ENCODE measurements at regions not wholly inside any gene's neighbourhood (a gene's known extent, or its start where the extent isn't known, plus 50 kb on each side); places are given as distances from the start of the nearest gene placed in this dataset.

- TF ChIP-seq POLR2A (IDR thresholded peaks at IDR 0.05) (no peak), CTCF (IDR thresholded peaks at IDR 0.05) (no peak)
These were observed 151.3 kb upstream of the IRX3 start for GRCh38 chr16:54437921-54438320.

DNA sequence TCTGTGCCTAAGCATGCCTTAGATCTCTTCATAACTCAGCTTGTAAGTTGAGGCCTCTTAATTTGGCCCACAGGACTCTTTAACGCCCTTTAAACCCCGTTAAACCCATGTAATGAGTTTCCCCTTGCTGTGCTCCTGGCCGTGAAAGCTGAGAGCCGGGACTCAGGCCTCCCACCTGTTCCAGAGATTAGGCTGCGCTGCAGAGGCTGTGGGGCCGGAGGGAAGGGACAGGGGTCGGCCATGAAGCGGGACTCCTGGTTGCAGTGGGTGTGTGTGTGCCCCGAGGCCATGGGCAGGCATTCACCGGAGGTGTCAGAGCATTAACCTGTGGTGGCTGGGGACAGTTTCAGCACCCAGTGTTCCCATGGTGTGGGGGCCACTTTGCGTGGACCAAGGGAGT, 150.8 kb upstream of the IRX3 start:
- Histone ChIP-seq H3K4me3 (peak overlapping the region in 1 of 2 donors; percentile 10), H3K27me3 (no peaks in the 10 kb centered on the region), H3K4me1 (no peaks in the 10 kb centered on the region), H3K36me3 (ENCODE audit: low read depth, missing control alignments) (no peaks in the 10 kb centered on the region), H3K9me3 (no peaks in the 10 kb centered on the region), H3K27ac (no peak overlapping the region)
- no peak for TF ChIP-seq CTCF (IDR thresholded peaks at IDR 0.05)
- TF ChIP-seq POLR2A (IDR thresholded peaks at IDR 0.05), result no peak
- intact Hi-C loops (cut with DNase I; ENCODE audit: low total_unique reads), result no loop called here
- 32 to 43% methylated on average over 8 to 11 of the region's 11 CpGs for WGBS, 2 donors
- DNase-seq, result no peak

More at GRCh38 chr16:54437921-54438320, 151.3 kb upstream of the IRX3 start:
- H3K27ac ChIP-seq, result no peak overlapping the region
- H3K36me3 ChIP-seq (ENCODE audit: low read depth, missing control alignments), result no peaks in the 10 kb centered on the region
- peak; percentile 67 for DNase-seq
- H3K27me3 ChIP-seq, result no peaks in the 10 kb centered on the region
- H3K4me3 ChIP-seq, result peak overlapping the region in 1 of 2 donors; percentile 10
- H3K9me3 ChIP-seq, result no peaks in the 10 kb centered on the region
- WGBS, 2 donors, result 62 to 67% methylated on average over 4 of the region's 4 CpGs
- intact Hi-C loops (cut with DNase I; ENCODE audit: low total_unique reads), result no loop called here
- H3K4me1 ChIP-seq, result no peaks in the 10 kb centered on the region

DNA sequence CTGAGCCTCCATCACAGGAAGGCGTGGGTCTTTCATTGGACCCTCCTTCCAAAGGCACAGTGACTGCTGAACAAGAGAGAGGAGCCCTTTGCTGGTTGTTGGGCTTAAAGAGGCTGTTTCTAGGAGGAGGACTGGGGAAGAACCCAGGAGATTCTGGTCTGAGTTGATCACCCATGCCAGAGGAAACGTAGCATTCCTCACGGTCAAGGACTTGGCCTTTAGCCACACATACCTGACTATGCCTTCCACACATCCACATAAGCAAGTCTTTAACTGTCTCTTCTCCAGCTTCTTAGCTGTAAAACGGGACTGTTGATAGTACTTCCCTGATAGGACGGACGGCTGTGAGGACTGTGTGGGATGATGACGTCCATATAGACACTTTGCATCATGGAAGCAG, 149.8 kb upstream of the IRX3 start:
- H3K36me3 ChIP-seq (ENCODE audit: low read depth, missing control alignments), result no peaks in the 10 kb centered on the region
- H3K9me3 ChIP-seq, result no peaks in the 10 kb centered on the region
- H3K27me3 ChIP-seq, result no peaks in the 10 kb centered on the region
- intact Hi-C loops (cut with DNase I; ENCODE audit: low total_unique reads), result no loop called here
- no peak for DNase-seq
- TF ChIP-seq POLR2A (IDR thresholded peaks at IDR 0.05), result no peak
- no peak for TF ChIP-seq CTCF (IDR thresholded peaks at IDR 0.05)
- WGBS, 2 donors, result 76 to 86% methylated on average over 7 of the region's 7 CpGs
- H3K4me1 ChIP-seq, result no peaks in the 10 kb centered on the region
- no peak overlapping the region for H3K27ac ChIP-seq
- H3K4me3 ChIP-seq, result no peak overlapping the region

DNA sequence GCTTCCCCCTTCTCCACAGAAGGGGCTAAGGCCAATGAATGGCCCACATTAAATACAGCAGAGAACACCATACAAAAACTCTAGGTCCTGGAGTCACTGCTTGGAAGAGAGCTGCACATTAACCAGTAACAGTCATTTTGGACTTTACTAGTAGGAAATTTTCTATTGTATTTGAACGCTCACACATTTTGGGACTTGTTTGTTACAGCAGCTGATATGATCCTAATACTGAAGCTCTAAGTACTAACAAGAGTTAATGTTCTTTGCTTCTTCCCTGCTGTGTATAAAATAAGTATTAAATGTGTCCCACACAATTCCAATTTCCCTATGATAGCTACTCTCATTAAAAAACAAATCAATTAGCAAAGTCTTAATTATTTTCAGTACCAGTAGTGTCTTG, 148.3 kb upstream of the IRX3 start:
- Histone ChIP-seq H3K36me3 (ENCODE audit: low read depth, missing control alignments) (no peaks in the 10 kb centered on the region), H3K27ac (no peak overlapping the region), H3K4me1 (no peaks in the 10 kb centered on the region), H3K27me3 (no peaks in the 10 kb centered on the region), H3K9me3 (no peaks in the 10 kb centered on the region), H3K4me3 (no peak overlapping the region)
- no peak for TF ChIP-seq CTCF (IDR thresholded peaks at IDR 0.05)
- no peak for TF ChIP-seq POLR2A (IDR thresholded peaks at IDR 0.05)
- intact Hi-C loops (cut with DNase I; ENCODE audit: low total_unique reads), result no loop called here
- WGBS, 2 donors, result 95 to 97% methylated on average over 1 of the region's 1 CpG
- DNase-seq, result no peak

DNA sequence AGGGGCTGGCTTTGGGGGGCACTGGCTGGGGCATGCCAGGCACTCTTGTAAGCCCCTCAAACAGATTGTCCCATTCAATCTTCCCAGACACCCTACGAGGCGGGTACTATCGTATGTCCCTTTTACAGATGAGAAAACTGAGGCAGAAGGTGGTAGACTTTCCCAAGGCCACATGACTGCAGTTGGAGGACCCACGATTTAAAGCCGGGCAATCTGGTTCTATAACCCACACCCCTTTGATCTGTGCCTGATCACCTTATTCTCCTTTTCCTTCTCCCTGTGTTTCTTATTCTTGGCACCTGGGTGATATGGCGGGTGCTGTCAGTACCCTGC, 146.3 kb upstream of the IRX3 start:
- intact Hi-C loops (cut with DNase I; ENCODE audit: low total_unique reads), result no loop called here
- Histone ChIP-seq H3K27ac (no peak overlapping the region), H3K4me3 (no peak overlapping the region), H3K36me3 (ENCODE audit: low read depth, missing control alignments) (no peaks in the 10 kb centered on the region), H3K4me1 (no peaks in the 10 kb centered on the region), H3K9me3 (no peaks in the 10 kb centered on the region), H3K27me3 (no peaks in the 10 kb centered on the region)
- 83 to 85% methylated on average over 6 of the region's 6 CpGs for WGBS, 2 donors
- DNase-seq, result no peak
- TF ChIP-seq POLR2A (IDR thresholded peaks at IDR 0.05), result no peak
- no peak for TF ChIP-seq CTCF (IDR thresholded peaks at IDR 0.05)
